ENCODE measurements at regions not wholly inside any gene's neighbourhood (a gene's known extent, or its start where the extent isn't known, plus 50 kb on each side); places are given as distances from the start of the nearest gene placed in this dataset.

- no peak for DNase-seq
Observed at GRCh38 chr3:171956705-171957104, 82.7 kb upstream of the FNDC3B start.

GRCh38 chr3:171959532-171960089, 79.8 kb upstream of the FNDC3B start:
- DNase-seq = no peak

DNA sequence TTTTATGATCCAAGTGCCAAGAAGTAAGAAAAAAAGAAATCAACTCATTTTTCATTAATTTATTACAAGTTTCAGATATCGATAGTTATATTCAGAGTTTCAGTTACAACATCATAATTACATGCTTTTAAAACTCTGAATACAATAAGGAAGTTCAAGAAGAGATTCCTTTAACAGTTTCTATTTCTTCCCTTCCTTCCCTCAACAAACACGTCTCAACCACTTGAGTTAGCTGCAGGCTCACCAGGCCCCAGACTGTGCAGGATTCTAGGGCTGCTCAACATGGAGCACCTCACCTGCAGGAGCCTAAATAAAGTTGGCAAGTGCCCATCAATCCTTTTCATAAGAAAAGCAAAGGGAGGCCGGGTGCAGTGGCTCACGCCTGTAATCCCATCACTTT, 79.2 kb upstream of the FNDC3B start:
- DNase-seq = peak; percentile 29

GRCh38 chr3:171962137-171962720, 77.1 kb upstream of the FNDC3B start:
- DNase-seq = no peak

DNA sequence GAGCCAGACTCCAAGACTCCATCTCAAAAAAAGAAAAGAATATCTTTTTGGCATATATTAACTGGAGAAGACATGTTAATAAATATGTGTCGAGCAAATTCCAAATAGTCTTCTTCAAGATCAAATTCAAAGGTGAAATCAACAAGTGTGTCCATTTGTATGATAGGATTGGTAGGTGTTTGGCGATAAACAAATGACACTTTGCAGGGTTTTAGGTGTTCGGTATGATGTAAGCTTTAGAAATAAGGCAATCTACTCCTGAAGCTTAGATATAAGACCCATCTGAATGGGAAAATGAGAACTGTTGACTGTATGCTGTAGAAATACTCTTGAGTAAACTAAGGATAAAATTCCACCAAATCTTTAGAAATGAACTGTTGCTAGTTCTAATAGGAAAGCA, 75.8 kb upstream of the FNDC3B start:
- no peak for DNase-seq

DNA sequence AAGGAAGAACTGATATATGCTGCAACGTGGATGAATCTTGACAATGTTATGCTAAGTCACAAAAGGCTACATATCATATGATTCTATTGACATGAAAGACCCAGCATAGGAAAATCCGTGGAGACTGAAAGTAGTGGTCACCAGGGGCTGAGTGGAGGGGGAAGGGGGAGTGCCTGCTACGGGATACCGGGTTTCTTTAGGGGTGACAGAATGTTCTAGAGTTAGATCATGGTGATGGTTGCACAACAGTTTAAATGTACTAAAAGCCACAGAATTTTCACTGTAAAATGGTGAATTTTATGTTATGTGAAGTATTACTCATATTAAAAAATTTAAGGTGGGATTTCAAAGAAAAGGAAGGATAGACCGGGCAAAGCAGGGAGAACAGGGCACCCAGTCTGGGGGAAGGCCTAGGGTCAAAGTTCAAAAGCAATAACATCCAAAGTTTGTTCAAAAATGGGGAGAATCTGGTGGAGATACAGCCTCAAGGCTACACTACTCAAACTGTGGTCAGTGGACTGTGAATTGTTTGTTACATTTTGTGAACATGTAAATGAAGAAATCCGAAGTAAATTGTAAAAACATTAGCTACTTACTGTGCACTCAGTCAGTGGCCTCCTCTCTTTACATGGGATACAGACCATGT, 74.2 kb upstream of the FNDC3B start:
- DNase-seq = peak; percentile 38

GRCh38 chr3:171966533-171967136, 72.7 kb upstream of the FNDC3B start:
- DNase-seq = no peak

DNA sequence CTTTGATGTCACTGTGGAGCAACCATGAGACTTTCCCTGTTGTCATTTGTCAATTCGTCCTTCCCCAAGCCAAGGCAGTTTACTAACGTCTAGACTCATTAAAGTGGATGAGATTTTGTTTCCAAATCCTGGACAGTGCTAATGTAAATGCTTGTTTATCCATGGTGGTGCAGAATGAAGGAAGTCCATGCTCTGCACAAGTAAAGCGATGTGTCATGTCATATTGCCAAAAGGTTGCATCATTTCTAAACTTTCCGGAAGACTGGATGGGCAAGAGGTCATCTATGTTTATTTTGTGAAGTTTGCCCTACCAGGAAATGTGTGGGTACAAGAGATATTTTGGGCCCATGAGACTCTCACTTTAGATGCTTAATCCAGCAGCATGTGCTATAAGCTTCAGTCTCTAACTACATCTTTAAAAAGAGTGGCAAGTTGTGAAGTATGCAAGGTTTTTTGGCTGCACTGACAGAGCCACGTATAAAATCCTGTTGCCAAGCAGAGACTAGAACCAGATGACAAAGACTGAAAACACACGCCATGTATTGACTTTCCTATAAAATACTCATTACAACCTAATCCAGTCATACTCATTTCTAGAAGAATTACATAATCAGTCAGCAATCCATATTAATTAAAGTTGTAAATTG, 72.1 kb upstream of the FNDC3B start:
- DNase-seq = peak; percentile 96

GRCh38 chr3:171967932-171968678, 71.3 kb upstream of the FNDC3B start:
- DNase-seq = no peak

GRCh38 chr3:171970301-171970788, 69.0 kb upstream of the FNDC3B start:
- DNase-seq = peak; percentile 56

GRCh38 chr3:171971919-171972514, 67.4 kb upstream of the FNDC3B start:
- no peak for DNase-seq

GRCh38 chr3:171972871-171973348, 66.5 kb upstream of the FNDC3B start:
- DNase-seq = no peak

- DNase-seq = peak; percentile 87
Observed at GRCh38 chr3:171974986-171975837, 64.2 kb upstream of the FNDC3B start.

DNA sequence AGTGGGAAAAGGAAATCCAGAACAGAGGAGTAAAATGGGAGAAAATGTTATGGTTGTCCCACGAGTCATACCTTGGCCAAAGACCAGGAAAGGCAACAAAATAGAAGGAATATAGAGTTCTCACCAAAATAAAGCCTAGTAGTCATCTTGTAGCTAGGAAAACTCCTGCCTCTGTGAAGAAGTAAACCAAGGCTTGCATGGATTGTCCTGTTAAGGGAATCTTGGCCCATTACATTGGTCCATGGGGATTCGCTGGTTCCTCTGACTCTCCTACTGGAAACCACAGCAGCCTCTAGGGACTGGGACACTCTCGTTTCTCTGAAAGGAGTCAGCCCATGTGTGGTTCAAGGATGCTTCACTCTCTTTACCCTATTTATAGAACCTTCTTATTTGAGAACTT, 62.9 kb upstream of the FNDC3B start:
- DNase-seq = no peak

DNA sequence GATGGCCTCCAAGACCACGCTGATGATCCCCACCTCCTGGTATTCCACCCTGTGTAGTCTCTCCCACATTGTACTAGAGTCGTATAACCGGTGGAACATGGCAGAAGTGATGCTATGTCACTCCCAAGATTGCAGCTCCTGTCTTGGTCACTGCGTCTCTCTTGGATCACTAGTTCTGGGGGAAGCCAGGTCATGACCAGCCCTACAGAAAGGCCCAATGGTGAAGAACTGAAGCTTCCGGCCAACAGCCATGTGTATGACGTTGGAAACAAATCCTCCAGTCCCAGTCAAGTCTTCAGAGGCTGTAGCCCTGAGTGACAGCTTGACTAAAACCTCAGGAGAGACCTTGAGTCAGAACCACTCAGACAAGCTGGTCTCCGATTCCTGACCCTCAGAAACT, 61.9 kb upstream of the FNDC3B start:
- DNase-seq = no peak

GRCh38 chr3:171977860-171978259, 61.5 kb upstream of the FNDC3B start:
- peak; percentile 88 for DNase-seq

- DNase-seq = no peak
Observed at GRCh38 chr3:171978390-171978789, 61.0 kb upstream of the FNDC3B start.

DNA sequence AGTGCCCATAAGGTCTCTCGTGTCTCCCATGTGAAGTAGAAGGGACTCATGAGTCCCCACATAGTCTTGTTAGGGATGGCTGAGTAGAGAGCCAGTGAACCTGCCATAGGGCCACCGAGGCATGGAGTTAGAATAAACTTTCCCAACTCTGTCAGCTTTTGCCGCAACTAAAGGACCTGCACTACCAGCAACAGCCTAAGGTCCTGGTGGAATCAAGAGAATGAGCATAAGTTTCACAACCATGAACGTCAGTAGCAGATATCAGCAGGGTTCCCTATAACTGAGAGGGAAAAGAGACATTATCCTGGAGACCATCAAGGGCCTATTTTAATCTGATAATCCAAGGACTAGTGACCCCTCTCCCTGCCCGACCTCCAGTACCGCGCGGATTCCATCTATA, 60.3 kb upstream of the FNDC3B start:
- peak; percentile 37 for DNase-seq

DNA sequence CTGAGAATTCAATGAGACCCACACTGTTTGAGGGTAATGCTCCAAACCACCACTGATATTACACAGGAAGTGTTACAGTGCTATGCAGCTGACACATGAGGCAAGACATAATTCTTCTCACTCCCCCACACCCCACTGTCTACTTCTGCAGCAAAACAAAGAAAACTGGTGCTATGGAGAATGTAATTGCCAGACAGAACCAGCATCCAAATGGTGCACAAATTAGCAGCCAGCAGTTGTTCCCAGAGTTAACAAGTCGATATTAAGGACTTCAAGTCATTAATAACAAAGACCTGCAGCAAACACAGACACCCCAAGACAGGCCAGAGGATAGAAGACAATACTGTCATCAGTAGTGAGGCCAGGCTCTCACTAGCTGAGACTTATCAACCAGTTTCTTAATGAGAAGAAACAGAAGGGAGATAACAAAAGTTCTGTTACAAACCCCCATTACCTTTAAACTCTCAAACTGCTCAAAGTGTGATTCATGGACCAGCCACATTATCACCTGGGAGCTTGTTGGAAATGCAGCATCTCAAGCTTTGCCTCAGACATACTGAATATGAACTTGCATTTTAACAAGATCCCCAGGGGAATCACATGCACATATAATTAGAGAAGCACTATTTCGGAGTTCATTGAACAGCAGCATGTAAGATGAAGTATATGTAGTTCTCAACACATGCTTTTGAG, 58.7 kb upstream of the FNDC3B start:
- peak; percentile 77 for DNase-seq

- DNase-seq = no peak
Observed at GRCh38 chr3:171981271-171981605, 58.1 kb upstream of the FNDC3B start.

DNA sequence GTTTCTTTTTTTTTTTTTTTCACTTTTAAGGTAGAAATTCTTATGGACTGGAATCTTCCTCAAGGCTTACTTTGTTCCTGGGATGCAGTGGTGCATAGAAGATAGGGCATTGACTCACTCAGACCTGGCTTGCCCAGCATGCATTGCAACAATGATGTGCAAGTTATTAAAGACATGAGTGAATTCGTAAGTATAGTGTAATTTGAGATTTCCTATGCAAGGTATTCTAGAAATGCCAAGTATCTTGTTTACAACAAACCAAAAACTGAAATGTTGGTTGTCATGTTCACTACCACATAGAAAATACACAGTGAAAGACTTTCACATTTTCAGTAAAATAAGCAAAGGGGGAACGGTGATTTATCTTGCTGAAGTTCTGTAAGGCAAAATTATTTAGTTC, 56.5 kb upstream of the FNDC3B start:
- no peak for DNase-seq

Data from inflammatory macrophage treated with lipopolysaccharide for 4 hours (primary cell).